ENCODE measurements at regions not wholly inside any gene's neighbourhood (a gene's known extent, or its start where the extent isn't known, plus 50 kb on each side); places are given as distances from the start of the nearest gene placed in this dataset.

GRCh38 chr2:236863729-236864126, 222.0 kb upstream of the COPS8 start:
- CTCF ChIA-PET = no interaction called here
- peaks cover 0 to 7% of the 10 kb centered on the region in 2 experiments; a peak in 1 of 4 replicates for H3K4me1 ChIP-seq (ENCODE audit: control insufficient read depth in 1 of 2, insufficient read depth in 2 of 2, low read depth in 1 of 2, low read length in 1 of 2)

More at GRCh38 chr2:236863729-236864126, 222.0 kb upstream of the COPS8 start:
- H3K9me2 ChIP-seq = no peaks in the 10 kb centered on the region
- no peaks in the 10 kb centered on the region for H4K20me1 ChIP-seq (ENCODE audit: insufficient read depth)
- H3K27me3 ChIP-seq (ENCODE audit: insufficient read depth) = no peaks in the 10 kb centered on the region
- H2AFZ ChIP-seq (ENCODE audit: low read depth) = no peak overlapping the region
- H3K9ac ChIP-seq = no peak overlapping the region
- POLR2A ChIA-PET = no interaction called here
- DNase-seq = no peak
- no peak overlapping the region for H3K4me3 ChIP-seq (ENCODE audit: low read depth in 2 of 2, low read length in 1 of 2)
- H3K9me3 ChIP-seq = no peaks in the 10 kb centered on the region
- TF ChIP-seq USF2 (IDR thresholded peaks at IDR 0.05; ENCODE audit: borderline replicate concordance, low read depth, low read length) (no peak), MAX (IDR thresholded peaks at IDR 0.05; ENCODE audit: low read depth) (no peak), POLR2AphosphoS5 (IDR thresholded peaks at IDR 0.05; ENCODE audit: low read depth, low read length) (no peak), ZBTB33 (IDR thresholded peaks at IDR 0.05; ENCODE audit: borderline replicate concordance, low read depth) (no peak), EP300 (IDR thresholded peaks at IDR 0.05; ENCODE audit: borderline replicate concordance in 1 of 2, low read depth in 1 of 2, low read length in 1 of 2) (no peak), YY1 (IDR thresholded peaks at IDR 0.05; ENCODE audit: low read depth) (no peak), NFIC (IDR thresholded peaks at IDR 0.05; ENCODE audit: borderline replicate concordance) (no peak), RAD21 (IDR thresholded peaks at IDR 0.05; ENCODE audit: low read length) (no peak), MEF2A (IDR thresholded peaks at IDR 0.05; ENCODE audit: borderline replicate concordance, low read depth) (no peak), TAF1 (IDR thresholded peaks at IDR 0.05; ENCODE audit: borderline replicate concordance, low read depth, low read length) (no peak), JUND (IDR thresholded peaks at IDR 0.05) (no peak), EZH2phosphoT487 (IDR thresholded peaks at IDR 0.05; ENCODE audit: borderline replicate concordance, low read depth) (no peak), CTCF (IDR thresholded peaks at IDR 0.05) (no peak)
- no peaks in the 10 kb centered on the region for H3K79me2 ChIP-seq (ENCODE audit: insufficient read depth)
- H3K27ac ChIP-seq (ENCODE audit: low read depth in 2 of 2, low read length in 1 of 2) = no peak overlapping the region
- H3K36me3 ChIP-seq (replicated peaks in 1 of 2; ENCODE audit: control insufficient read depth in 1 of 2, insufficient read depth in 2 of 2, low read length in 1 of 2) = no peaks in the 10 kb centered on the region
- no peak overlapping the region for H3K4me2 ChIP-seq
- no peaks in the 10 kb centered on the region for H3F3A ChIP-seq (replicated peaks; ENCODE audit: insufficient read depth)
- WGBS (ENCODE audit: low lambda C conversion rate) = 49% methylated on average over 4 of the region's 5 CpGs
